Osteocyte (in vitro differentiated cells): ENCODE measurements at regions not wholly inside any gene's neighbourhood (a gene's known extent, or its start where the extent isn't known, plus 50 kb on each side); places are given as distances from the start of the nearest gene placed in this dataset.
A peak's percentile ranks its signal among the peaks of the same experiment; 100 is the strongest.

Experiments used
- DNase-seq: peaks from one replicate; pipeline ENCODE4 v3.0.0; 2021; ENCODE audit warnings: mixed read lengths; ENCODE audit not compliant: unreplicated experiment; ENCODE audit errors: extremely low spot score
- H3K27ac Mint-ChIP-seq: one replicate; pipeline ENCODE4 v1.8.0; 2021; ENCODE audit warnings: mild to moderate bottlenecking, mixed read lengths; ENCODE audit not compliant: unreplicated experiment
- H3K27me3 Mint-ChIP-seq: one replicate; pipeline ENCODE4 v1.8.0; 2021; ENCODE audit warnings: mixed read lengths; ENCODE audit not compliant: unreplicated experiment
- H3K36me3 Mint-ChIP-seq: one replicate; pipeline ENCODE4 v1.8.0; 2021; ENCODE audit warnings: mixed read lengths; ENCODE audit not compliant: unreplicated experiment
- H3K4me1 Mint-ChIP-seq: one replicate; pipeline ENCODE4 v1.8.0; 2021; ENCODE audit warnings: mixed read lengths; ENCODE audit not compliant: unreplicated experiment
- H3K4me3 Mint-ChIP-seq: one replicate; pipeline ENCODE4 v1.8.0; 2021; ENCODE audit warnings: mild to moderate bottlenecking, moderate library complexity, mixed read lengths; ENCODE audit not compliant: unreplicated experiment
- H3K9me3 Mint-ChIP-seq: one replicate; pipeline ENCODE4 v1.8.0; 2021; ENCODE audit warnings: mixed read lengths; ENCODE audit not compliant: unreplicated experiment
- TF ChIP-seq, protein P1 (sequence below): fragments of 200-600 bp; sonication (generic); IDR thresholded peaks from 2 replicates; pipeline ENCODE4 v1.5.0; 2021; ENCODE audit warnings: antibody characterized with exemption, mild to moderate bottlenecking, moderate library complexity

DNA sequence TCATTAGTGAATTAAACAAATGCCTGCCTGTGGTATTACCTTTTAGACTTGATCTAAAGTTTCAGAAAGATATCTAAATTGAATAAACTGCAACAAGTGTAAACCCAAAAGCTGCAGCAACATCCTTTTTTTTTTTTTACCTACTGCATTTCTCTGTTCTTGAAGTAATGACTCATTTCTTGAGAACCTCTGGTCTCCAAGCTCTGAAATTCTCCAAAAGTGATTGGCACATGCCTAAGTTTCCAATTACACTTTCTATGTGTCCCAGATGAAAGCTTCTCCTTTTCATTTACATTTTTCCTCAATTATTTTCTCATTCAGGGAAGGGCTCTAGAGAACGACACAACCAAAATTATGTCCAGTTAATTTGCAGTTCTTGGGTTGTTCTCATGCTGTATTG, 435.2 kb upstream of the DCN start:
- TF ChIP-seq, protein P1, sequence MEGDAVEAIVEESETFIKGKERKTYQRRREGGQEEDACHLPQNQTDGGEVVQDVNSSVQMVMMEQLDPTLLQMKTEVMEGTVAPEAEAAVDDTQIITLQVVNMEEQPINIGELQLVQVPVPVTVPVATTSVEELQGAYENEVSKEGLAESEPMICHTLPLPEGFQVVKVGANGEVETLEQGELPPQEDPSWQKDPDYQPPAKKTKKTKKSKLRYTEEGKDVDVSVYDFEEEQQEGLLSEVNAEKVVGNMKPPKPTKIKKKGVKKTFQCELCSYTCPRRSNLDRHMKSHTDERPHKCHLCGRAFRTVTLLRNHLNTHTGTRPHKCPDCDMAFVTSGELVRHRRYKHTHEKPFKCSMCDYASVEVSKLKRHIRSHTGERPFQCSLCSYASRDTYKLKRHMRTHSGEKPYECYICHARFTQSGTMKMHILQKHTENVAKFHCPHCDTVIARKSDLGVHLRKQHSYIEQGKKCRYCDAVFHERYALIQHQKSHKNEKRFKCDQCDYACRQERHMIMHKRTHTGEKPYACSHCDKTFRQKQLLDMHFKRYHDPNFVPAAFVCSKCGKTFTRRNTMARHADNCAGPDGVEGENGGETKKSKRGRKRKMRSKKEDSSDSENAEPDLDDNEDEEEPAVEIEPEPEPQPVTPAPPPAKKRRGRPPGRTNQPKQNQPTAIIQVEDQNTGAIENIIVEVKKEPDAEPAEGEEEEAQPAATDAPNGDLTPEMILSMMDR: no peak
- no peaks in the 10 kb centered on the region for H3K36me3 Mint-ChIP-seq
- no peak for DNase-seq
- no peaks in the 10 kb centered on the region for H3K9me3 Mint-ChIP-seq
- no peak overlapping the region for H3K27ac Mint-ChIP-seq
- H3K4me3 Mint-ChIP-seq: no peak overlapping the region
- H3K4me1 Mint-ChIP-seq: peaks cover 9% of the 10 kb centered on the region
- no peaks in the 10 kb centered on the region for H3K27me3 Mint-ChIP-seq

DNA sequence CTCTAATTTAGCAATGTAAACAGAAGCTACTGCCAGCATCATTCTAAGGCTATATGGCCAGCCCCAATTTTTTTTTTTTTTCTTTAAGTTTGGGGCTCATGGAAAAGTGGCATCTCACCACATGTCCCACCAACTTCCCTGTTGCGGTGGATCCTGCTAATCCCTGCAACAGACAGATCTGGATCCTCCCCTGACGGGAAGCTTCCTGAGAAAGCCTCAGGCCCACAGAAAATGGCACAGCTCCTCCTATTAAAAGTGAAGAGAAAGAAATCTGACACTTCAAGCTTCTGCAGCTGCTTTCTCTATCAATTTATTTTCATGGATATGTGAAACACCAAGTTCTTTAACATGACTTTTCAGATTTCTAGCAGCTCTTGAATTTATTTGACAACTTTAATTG, 433.8 kb upstream of the DCN start:
- TF ChIP-seq, protein P1: no peak
- Mint-ChIP-seq H3K27me3 (no peaks in the 10 kb centered on the region), H3K27ac (peak overlapping the region; percentile 5), H3K4me3 (no peak overlapping the region), H3K9me3 (no peaks in the 10 kb centered on the region), H3K36me3 (no peaks in the 10 kb centered on the region), H3K4me1 (peaks cover 9% of the 10 kb centered on the region)
- DNase-seq: no peak

DNA sequence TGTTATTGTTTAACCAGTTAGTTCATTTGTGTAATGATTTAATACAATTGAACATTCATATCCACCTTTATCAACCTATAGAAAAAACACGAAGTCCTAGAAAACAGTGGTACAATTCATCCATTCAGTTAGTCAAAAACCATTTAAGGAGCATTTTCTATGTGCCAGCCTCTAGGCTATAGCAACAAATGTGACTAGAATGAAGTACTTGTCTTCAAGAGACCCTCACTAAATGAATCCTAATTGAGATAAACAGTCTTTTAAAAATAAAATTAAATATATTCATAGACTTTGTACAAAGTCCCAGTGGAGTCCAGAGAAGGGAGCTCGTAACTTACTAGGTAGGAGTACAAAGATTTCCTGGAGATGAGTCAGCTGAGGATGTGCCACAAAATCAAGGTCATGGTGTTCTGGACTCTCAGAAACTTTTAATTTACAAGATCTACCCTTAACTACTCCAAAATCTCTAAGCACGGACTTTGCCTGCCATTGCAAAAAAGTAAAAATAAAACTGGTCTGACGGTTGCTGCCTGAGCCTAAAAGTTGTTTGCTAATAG, 430.7 kb upstream of the DCN start:
- Mint-ChIP-seq H3K27me3 (no peaks in the 10 kb centered on the region), H3K4me3 (no peak overlapping the region), H3K36me3 (no peaks in the 10 kb centered on the region), H3K4me1 (peaks cover 9% of the 10 kb centered on the region), H3K9me3 (no peaks in the 10 kb centered on the region), H3K27ac (no peak overlapping the region)
- DNase-seq: no peak
- TF ChIP-seq, protein P1: no peak

DNA sequence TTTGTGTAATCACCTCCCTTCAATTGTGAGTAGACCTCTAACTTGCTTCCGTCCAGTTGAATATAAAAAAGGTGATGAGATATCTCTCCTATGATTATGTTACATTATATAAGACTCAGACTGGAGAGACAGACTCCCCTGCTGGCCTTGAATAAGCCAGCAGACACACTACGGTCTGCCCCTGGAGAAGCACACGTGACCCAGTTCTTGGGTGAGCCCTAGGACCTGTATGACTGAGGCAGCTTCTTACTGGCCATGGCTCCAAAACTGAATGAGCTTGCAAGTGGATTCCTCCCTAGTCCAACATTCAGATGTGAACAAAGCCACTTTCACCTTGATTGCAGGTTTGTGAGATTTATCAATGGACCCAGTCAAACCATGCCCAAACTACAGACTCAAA, 427.9 kb upstream of the DCN start:
- Mint-ChIP-seq H3K4me1 (no peaks in the 10 kb centered on the region), H3K27ac (no peak overlapping the region), H3K36me3 (no peaks in the 10 kb centered on the region), H3K9me3 (no peaks in the 10 kb centered on the region), H3K27me3 (no peaks in the 10 kb centered on the region), H3K4me3 (no peak overlapping the region)
- no peak for DNase-seq
- TF ChIP-seq, protein P1: no peak

DNA sequence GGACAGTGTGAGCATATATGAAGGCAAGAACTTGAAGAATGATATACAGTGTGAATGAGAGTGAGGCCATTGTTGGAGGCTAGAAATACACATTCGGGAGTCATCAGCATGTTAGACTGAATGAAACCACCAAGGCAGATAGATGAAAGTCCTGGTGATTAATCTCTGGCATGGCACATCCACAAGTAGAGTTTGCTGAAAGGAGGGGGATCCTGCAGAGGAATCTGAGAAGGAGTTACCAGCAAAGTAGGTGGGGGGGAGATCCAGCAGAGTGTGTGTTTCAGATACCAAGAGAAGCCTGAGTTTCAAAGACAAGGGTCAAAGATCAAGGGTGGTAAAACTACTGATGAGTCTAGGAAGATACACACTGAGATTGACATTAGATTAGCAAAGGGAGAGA, 426.7 kb upstream of the DCN start:
- TF ChIP-seq, protein P1: no peak
- no peaks in the 10 kb centered on the region for H3K27me3 Mint-ChIP-seq
- no peak overlapping the region for H3K4me3 Mint-ChIP-seq
- H3K9me3 Mint-ChIP-seq: no peaks in the 10 kb centered on the region
- H3K36me3 Mint-ChIP-seq: no peaks in the 10 kb centered on the region
- no peak overlapping the region for H3K27ac Mint-ChIP-seq
- peaks cover 3% of the 10 kb centered on the region for H3K4me1 Mint-ChIP-seq
- DNase-seq: no peak
